HPDE6-E6E7 (cell line): ENCODE measurements at regions not wholly inside any gene's neighbourhood (a gene's known extent, or its start where the extent isn't known, plus 50 kb on each side); places are given as distances from the start of the nearest gene placed in this dataset.
"Not testable (repeated sequence)": the region's sequence is repeated elsewhere in the genome, so short reads cannot be mapped to it uniquely, and the experiment has no call there.

Experiments used
- DNase-seq: peaks from one replicate; pipeline ENCODE4 v3.0.0; 2011; ENCODE audit warnings: missing footprints; ENCODE audit errors: extremely low spot score

DNA sequence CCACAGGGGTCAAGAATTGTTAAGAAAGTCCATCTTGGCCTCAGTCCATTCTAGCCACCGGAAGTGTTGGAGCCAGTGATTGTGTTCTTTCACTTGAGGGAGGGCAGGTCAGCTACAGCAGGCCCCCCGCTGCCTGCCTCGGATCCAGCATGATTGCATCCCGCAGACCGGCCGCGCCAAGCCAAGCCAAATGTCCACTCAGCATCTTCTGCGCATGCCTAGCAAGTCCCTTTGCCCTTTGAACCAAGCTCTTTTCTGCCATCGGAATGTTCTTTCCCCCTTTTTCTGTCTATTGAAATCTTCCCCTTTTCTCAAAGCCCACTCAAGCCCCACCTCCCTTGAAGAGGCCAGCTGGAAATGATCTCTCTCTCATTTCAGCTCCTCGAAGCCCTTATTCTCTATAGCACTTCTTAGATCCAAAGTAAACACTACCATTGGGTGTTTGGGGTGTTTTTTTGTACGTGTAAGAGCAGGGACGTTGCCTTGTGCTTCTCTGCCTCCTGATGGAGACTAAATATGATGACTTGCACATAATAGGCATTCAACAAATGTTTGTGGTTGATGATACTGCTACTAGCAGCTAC lies 147.8 kb upstream of the BCOR start:
- DNase-seq: no peak

DNA sequence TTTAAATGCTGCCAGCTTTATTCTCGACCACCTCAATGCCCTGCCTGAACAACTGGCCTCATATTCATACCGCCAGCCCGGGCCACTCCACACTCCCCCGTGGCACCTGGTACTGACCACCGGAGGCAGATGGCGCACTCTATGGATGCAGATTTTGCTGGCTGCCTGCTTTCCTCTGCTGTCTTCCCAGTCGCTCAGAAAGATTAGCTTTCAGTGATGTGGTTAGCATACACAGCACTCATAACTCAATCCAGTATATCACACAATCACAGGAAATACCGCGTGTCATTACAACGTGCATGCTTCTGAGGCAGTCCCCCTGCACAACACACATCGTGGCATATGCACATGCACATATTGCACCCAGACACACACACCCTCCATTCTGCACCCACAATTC lies 147.2 kb upstream of the BCOR start:
- no peak for DNase-seq

- DNase-seq: no peak
Measured at GRCh38 chrX:40243755-40244515, 146.2 kb upstream of the BCOR start.

DNA sequence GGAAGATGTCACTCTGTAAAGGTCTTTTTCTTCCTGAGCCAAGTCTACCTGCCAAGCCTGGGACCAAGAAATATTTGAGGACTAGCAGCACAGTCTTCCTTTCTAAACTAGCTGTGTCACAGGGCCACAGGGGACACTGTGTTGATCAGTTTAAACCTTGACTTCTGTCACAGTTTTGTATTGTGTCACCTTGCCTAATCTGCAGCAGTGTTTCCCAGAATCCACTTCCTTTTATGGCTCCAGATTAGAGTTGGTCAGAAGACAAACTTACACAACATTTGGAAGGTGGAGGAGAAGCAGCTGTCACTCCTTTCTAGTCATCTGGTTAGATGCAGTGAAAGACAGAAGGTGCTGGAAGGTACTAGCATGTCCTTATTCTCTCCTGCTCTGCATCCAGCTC lies 143.1 kb upstream of the BCOR start:
- no peak for DNase-seq

- DNase-seq: no peak
Measured at GRCh38 chrX:40237731-40238178, 140.0 kb upstream of the BCOR start.

- DNase-seq: no peak
Measured at GRCh38 chrX:40230646-40231045, 132.9 kb upstream of the BCOR start.

GRCh38 chrX:40227125-40227524 lies 129.4 kb upstream of the BCOR start:
- DNase-seq: no peak

DNA sequence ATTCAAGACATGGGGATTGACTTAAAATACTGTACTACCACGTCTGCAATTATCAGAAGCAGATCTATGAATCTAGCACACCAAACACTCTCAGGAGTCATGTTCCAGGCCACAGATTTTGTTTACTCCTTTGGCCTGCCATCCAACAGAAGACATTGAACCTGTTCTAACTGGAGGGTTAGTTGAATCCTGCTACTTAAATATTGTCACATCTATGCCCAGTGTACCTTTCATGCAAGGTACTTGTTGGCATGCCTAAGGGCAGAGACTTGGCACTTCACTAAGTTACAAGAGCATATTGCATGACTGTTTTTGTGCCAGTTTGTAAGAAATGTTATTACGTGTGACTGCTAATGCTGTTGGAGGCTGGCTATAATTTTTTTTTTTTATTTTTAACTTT lies 126.9 kb upstream of the BCOR start:
- DNase-seq: no peak

DNA sequence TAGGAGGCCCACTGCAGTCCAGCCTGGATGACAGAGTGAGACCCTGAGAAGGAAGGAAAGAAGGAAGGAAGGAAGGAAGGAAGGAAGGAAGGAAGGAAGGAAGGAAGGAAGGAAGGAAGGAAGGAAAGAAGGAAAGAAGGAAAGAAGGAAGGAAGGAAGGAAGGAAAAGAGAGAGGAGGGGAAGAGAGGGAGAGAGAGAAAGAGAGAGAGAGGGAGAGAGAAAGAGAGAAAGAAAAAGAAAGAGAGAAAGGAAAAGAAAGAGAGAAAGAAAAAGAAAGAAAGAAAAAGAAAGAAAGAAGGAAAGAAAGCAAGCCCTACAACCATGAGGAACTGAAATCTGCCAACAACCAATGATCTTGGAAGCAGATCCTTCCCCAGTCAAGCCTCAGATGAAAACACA lies 124.9 kb upstream of the BCOR start:
- not testable (repeated sequence) for DNase-seq

- no peak for DNase-seq
Measured at GRCh38 chrX:40213092-40213491, 115.3 kb upstream of the BCOR start.

DNA sequence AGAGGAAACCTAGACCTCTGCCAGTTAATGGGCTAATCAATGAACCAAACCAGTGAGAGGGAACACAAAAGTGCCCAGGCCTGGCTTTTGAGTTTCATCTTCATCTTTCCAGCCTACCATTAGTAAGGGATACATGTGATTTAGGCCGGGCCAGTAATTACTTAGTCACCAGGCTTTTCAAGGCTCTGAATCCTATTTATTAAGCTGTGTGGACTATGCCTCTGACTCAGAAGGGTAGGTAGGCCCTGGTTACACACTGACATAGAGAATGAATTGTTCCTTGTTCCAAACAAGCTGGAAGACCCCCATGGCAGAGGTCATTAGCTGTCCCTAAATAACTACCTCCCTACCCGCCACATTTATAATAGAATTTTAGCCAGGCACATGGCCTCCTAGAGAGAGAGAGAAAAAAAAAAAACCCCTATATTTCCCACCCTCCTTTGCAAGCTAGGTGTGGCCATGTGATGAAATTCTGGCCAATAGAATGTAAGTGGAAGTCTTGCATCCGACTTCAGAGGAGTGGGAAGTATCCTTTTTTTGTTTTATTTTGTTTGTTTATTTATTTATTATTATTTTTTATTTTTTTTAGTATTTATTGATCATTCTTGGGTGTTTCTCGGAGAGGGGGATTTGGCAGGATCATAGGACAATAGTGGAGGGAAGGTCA lies 112.3 kb upstream of the BCOR start:
- no peak for DNase-seq

DNA sequence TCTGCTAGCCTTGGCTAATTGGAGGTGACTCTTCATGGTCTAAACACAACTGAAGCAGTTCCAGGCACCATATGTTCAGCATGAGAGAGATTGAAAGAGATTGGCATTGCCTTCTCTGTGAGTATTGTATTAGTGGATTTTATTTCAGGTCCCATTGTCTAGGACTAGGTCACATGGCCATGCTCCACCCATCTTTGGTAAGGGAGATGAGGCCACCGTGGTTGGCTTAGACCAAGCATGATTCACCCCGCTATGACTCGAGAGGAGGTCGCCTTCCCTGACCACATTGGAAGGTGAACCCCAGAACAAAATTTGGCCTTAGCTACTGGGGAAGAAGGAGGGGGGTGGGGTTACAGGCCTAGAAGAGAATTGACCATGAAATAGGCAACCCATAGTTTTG lies 109.9 kb upstream of the BCOR start:
- DNase-seq: no peak

DNA sequence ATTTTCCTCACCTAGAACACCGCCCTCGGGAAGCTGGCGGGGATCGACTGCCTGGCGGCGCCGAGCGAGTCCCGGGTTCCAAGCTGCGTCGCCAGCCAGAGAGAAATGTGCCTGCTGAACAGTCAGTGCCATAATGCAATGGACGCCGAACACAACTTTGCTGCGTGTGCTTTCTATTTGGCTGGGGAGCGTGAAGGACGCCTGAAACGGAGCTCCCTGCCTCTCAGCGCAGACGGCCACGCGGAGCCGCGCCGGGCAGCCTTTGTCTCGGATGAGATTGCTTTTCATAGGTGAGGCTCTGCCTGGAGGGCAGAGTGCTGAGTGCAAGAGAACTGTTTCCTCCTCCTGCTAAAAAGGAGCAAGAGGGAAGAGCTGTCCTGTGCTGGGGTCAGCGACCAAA lies 107.7 kb upstream of the BCOR start:
- DNase-seq: no peak

DNA sequence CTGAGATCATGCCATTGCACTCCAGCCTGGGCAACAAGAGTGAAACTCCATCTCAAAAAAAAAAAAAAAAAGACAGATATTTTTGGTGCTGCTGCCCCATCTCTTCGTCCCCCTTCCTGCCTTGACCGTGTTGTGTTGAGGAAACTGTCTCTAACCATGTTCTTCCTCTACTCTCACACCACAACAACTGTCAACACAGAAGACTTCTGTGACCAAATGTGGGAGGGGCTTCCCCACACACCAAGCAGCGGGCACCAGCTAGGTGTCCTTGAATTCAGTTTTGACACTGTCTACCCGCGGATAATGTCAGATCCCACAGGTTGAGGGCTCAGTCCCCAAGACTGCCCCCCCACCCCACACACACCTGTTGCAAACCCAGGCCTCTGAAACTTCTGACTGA lies 104.7 kb upstream of the BCOR start:
- no peak for DNase-seq

- no peak for DNase-seq
Measured at GRCh38 chrX:40201329-40201885, 103.6 kb upstream of the BCOR start.

DNA sequence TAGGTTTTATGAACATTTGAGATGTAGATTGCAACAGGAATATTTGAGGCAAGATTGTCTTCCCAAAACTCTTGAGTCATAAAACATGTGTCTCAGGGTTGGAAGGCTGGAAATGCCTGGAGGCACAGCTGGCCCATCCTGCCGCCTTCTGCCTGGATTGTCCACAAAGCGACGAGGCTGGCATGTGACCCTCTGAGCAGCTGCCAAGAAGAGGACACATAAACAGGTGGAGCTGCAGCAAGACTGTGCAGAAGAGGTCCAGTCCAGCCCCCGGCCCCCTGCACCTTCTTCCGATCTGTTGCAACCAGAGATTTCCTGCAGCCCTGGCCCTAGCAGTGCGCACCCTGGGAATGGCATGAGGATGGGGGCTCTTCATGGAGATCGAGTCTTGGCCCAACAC lies 101.9 kb upstream of the BCOR start:
- no peak for DNase-seq

GRCh38 chrX:40197071-40197470 lies 99.3 kb upstream of the BCOR start:
- DNase-seq: no peak

- no peak for DNase-seq
Measured at GRCh38 chrX:40195368-40195767, 97.6 kb upstream of the BCOR start.

- DNase-seq: no peak
Measured at GRCh38 chrX:40192196-40192595, 94.4 kb upstream of the BCOR start.

- DNase-seq: no peak
Measured at GRCh38 chrX:40189637-40190036, 91.9 kb upstream of the BCOR start.

- DNase-seq: no peak
Measured at GRCh38 chrX:40188573-40189417, 91.0 kb upstream of the BCOR start.

DNA sequence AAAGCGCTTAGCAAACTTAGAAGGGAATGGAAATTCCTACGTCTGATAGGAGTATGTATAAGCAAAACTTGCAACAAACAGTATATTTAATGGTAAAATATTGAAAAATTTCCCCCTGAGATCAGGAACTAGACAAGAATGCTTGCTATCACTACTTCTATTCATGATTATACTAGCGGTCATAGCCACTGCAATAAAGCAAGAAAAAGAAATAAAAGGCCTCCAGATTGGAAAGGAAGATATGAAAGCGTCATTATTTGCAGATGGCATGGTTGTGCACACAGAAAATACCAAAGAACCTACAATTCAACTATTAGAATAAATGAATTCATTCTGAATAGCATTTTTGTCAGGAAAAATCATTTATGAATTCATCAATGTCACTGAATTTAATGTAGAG lies 87.2 kb upstream of the BCOR start:
- no peak for DNase-seq
